Femur (tissue), 1 donor: ENCODE measurements at regions not wholly inside any gene's neighbourhood (a gene's known extent, or its start where the extent isn't known, plus 50 kb on each side); places are given as distances from the start of the nearest gene placed in this dataset.
"Not testable (repeated sequence)": the region's sequence is repeated elsewhere in the genome, so short reads cannot be mapped to it uniquely, and the experiment has no call there.

Experiments
- DNase-seq: peaks from one replicate; pipeline ENCODE4 v3.0.0-alpha.2; 2017

DNA sequence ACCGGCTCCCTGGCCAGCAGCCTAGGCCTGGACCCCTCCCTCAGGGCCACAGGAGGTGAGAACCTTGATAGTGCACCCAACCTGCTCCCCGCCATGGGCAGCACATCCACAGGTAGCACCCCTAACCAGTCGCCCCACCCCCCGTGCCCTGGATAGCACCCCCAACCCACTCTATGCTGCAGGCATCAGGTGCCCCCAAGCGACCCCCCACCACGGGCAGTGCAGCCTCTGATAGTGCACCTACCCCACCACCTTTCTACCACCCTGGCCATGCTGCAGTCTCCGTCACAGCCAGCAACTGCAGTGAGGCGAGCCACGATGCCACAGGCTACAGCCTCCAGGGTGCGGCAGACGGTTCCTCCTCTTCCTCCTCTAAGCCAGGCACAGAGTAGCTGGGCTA, 55.6 kb downstream of the SOWAHC start:
- no peak for DNase-seq

DNA sequence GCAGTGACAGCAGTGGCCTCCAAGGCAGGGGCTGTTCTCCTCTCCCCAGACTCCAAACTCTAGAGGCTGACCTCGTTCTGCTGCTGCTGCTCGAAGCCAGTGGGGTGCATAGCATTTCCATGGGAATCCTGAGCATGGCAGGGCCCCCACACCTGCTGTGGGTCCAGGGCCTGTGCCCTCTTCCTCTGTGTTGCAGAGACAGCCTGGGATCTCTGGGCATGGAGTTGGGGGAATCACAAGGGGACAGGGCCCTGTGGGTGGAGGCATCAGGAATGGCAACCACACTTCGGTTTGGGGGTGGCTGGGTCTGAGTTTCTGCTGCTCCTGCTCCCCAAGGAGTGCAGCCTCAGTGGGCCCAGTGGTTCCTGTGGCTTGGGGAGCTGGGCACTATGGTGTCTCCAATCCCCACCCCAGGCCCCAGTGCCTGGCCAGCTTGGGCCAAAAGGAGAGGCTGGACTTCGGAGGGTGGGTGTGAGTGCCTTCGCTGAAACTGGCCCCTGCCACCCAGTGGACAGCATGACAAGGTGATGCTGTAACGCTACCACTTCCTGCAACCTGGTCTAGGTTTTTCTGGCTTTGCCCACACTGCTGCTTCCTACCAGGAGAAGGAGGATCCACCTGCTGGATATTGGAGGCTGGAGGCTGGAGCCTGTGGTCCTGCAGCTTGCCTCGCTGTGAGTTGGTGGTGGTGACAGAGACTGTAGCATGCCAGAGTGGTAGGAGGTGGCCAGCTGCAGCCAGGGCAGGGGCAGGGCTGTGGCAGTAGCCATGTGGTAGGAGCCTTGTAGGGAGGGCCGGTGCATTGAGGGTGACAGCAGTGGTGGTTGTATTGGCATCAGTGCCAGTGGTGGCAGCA, 56.6 kb downstream of the SOWAHC start:
- no peak for DNase-seq

DNA sequence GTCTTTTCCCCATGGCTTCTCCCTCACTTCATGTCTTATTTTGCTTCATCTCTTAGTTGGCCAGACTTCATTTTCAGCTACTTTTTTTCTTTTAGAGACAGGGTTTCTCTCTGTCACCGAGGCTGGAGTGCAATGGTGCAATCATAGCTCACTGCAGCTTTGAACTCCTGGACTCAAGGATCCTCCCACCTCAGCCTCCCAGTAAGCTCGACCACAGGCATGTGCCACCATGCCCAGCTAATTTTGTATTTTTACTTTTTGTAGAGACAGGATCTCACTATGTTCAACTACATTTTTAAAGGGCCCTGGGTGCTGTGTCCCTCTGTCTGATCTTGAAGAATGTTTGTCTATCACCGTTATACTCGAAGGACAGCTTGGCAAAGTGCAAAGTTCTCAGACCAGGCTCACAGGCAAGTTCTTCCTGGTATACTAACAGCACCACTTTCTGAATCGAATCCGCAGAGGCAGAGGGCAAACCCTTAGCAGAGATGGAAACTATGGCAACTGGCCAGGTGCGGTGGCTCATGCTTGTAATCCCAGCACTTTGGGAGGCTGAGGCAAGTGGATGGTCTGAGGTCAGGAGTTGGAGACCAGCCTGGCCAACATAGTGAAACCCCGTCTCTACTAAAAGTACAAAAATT, 60.9 kb downstream of the SOWAHC start:
- no peak for DNase-seq

DNA sequence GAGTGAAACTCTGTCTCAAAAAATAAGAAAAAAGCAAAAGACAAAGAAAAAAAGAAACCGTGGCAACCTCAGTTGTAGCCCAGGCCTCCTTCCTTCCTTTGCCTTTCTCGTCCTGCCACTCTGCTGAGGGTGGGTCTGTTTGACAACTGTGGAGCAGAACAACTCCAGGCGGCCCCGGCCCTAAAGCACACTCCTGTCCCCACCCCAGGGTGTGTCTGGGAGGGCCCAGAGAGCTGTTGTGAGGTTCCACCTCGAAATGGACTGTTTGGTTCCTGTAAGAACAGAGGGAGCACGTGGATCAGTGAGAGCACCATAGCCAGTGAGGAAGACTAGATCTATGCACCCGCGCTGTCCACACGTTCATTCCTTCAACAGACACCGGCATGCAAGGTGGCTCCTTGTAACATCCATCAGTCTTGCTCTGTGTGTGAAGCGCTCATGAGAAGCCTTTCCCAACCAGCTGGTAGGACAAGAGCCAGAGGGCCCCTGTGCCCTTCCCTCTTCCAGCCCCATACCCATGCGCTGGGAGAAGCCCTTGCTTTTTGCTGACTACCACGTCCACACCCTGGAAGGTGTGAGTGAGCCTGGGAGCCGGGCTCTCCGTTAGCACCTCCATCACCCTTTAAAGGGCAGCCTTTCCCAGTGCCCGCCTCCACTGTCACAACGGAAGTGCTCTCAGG, 61.6 kb downstream of the SOWAHC start:
- DNase-seq: no peak

DNA sequence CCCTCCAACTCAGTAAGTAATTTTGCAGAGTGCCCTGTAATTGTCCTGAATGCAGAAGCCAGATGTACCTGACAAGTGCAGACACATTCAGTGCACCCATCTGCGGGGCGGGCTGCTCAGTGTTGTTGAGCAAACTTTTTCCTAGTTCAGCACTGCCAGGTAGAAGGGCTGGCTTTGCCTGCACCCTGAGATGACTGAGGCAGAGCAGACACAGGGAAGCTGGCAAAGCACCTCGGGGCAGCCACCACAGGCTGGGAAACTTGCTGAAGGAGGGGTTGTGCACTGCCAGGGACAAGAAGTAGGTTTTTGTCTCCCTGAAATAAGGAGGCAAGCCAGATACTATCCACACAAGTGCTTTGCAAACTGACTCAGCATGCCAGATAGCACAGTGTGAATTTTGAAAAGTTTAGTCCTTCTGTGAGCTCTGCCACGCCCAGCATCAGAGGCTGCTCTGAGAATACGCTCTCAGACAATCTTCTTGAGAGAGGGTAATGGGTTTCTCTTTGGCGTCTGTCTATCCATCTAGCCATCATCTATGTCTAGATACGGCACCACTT, 62.3 kb downstream of the SOWAHC start:
- no peak for DNase-seq

DNA sequence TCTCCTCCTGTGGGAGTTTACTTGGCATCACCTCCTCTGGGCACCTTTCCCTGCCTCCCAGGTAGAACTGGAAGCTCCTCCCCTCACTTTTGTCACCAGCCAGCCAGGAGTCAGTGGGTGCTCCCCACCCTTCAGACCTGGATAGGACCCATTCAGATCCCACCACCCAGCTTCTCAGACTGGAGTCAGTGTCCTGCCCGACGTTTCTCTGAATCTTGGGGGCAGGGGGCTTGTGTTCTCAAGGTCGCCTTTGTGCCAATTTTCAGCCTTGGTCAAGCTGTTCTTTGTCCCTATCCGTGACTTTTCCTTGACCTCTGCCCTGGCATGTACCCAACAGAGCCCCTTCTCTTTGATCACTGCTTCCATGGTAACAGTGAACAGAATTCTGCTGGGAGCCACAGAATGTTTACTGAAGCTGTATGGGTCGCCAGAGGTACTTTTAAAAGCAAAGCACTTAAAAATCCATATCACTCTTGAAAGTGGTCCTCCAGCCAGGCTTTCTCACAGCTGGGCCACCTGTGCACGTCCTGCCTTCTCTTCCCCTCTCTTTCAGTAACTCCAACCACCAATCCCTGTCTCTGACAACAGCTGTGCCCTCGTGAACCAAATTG, 63.1 kb downstream of the SOWAHC start:
- not testable (repeated sequence) for DNase-seq

DNA sequence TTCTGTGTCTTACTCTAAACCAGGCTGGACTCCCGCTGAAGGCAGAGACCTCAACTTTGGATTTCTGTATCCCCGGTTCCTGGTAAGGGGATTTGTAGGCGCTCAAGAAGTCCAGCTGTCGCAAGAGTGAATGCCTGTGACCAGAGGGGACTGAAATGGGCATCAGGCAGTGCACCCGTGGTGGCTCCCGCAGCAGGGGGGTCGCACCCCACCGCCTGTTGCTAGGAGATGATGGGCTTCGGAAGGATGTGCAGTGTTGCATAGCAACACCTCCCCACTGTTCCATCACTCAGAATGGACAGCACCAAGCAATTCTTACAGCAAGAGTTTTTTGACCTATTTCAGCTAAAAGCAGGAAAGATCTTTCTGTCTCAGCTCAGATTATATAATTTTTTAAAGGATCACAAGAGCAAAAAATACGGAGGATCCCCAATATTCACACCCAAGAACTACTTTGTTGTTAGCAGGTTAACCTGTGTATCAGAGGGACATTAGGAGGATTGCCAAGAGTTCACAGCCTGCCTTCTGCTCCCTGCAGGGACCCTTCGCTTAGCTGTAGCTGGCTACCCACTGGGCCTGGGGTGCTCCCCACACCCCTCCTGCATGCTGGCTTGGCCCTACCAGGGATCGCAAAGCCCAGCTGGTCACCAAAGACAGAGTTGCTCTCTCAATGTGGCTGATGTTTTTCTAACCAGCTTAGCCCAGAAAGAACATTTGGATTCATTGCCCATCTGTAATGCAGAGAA, 63.8 kb downstream of the SOWAHC start:
- DNase-seq: no peak

DNA sequence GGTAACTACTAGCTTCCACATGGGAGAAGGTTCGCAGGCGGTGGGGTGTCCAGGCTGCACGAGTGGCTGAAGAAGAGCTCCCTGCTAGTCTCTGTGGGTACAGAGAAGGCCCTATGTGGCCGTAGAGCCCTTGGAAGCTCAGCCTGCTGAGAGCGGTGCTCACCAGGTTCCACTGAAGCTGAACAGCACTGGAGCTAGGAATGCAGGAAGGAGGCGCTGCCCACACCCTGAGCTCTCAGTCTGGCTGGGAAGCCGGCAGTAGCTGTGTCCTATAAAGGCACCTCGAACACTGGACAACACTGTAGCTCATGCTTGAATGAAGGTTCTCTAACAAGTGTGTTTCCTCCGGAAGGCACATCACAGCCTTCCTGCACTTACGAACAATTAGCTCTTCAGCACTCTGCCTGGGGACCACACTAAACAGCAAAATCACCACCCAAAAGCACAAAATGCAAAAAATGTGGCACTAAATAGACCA, 64.6 kb downstream of the SOWAHC start:
- DNase-seq: not testable (repeated sequence)

DNA sequence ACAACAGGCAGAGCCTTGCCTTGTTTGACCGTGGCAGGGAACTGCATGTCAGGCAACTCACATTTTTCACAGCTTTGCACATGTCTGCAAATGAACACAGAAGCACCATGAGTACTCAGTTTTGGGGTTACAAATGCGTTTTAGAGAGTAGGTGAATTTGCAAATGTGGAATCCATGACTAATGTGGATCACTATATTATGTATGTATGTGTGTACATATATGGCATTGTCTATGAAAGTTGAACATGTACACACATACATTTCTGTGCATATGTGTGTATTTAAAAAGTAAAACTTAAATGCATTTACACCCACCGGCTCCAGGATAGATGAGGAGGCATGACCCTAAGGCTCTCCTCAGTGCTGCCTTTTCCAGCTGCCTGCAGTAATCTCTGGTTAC, 65.1 kb downstream of the SOWAHC start:
- no peak for DNase-seq

DNA sequence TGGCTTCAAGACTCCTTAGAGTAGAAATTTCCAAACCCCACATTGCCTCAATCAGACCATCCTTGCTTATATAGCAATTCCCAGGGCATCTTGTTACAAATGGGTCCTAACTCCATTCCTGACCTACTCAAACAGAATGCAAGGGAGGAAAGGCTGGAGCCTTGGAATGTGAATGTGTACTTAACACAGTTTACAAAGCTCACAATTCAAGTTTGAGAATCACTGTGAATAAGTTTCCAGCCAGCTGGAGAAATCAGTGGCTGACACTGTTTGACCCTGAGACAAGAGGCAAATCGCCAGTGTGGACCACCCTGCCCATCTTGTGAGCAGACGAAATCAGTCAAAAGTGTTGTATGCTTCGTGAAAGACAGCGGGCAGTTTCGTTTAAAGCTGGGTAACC, 65.5 kb downstream of the SOWAHC start:
- DNase-seq: no peak

DNA sequence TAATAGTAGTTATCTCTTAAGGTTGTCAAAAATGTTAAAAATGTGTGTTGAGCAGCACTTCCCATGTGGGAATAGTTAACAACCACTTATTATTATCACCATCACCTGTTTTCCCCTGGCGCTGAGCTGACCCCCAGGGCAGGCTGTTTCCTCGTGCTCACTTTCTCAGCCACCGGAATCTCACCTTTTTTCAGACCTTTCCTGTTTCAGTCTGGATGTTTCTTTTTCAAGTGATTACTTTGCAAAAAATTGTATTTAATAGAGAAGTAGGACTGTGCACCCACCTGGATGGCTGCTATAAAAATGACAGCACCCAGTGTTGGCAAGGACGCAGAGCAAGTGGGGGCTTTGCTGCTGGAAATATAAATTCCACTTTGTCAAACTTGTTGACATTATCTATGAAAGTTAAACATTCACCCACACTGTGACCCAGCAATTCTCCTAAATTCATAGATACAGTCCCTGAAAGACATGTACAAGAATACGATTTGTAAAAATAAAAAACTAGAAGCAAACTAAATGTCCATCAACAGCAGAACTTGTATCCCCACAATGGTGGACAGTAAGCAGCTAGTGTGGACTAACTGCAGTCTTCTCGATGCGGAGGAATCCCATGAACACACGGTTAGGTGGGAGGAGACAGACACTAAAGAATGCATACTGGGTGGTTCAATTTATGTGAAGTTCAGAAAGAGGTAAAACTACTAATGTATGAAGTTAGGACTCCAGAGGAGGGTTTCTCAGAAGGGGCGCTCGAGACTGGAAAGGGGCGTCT, 66.5 kb downstream of the SOWAHC start:
- DNase-seq: no peak

DNA sequence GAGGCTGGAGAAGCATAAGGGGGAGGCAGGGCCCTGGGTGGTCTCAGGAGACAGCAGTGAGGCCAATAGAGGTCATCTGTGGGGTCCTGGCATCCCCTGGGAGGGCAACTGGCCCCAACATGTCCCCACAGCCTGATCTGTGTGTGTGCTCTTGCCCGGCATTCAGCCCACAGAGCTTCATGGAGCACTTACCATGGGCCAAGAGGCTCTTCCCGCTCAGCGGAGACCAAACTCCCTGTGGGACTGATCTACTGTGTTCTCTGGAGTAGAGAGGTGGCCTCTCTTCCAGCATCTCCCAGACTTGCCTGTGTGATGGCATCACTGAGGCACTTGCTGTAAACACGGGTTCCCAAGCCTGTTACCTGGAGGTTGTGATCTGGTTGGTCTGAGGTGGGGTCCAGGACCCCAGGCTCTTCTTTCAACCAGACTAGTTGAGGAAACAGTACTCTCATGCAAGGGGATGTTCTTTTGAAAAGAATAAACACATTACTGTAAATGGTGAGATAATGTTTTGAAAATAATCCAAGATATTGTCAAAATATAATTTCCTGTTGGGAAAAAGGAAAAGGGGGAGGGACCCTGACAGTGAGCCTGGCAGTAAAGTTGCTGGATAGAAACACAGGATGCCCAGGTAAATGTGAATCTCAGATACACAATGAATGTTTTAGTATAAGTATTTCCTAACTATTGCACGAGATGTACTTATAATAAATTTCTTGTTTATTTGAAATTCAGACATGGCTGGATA, 67.6 kb downstream of the SOWAHC start:
- DNase-seq: no peak

DNA sequence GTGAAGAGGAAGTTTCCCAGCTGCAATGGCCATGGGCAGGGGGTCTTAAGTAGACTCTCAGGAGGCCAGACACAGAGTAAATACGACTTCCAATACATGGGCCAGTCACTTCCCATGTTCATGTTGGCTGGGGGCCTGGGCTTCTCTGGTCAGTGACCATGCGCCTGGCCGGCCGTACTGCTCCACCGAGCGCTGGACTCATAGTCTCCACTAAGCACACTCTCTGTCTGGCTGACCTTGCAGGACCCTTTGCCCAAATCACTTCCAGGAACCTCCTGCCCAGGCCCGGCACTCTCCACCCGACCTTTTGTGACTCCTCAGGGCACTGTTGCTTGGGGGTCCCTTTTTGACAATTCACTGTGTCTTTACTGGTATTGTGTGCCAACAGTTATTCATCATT, 69.3 kb downstream of the SOWAHC start:
- no peak for DNase-seq

DNA sequence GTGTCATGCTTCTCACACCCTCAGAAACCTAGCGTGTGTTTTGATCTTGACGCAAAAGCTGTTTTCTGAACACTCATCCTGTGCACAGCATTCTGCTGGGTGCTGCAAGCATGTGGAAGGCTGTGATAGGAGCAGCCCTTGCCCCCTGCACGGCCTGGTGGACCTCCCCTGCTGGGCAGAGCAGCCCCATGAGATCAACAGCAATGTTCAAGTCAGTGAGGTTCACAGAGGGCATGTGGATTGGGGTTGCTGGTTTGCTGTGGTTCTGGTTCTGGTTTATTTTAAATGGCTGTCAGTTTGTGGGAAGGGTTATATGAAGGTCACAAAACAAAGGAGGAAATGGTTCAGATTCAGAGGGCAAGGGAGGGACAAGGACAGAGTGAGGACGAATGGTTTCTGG, 71.3 kb downstream of the SOWAHC start:
- DNase-seq: no peak

DNA sequence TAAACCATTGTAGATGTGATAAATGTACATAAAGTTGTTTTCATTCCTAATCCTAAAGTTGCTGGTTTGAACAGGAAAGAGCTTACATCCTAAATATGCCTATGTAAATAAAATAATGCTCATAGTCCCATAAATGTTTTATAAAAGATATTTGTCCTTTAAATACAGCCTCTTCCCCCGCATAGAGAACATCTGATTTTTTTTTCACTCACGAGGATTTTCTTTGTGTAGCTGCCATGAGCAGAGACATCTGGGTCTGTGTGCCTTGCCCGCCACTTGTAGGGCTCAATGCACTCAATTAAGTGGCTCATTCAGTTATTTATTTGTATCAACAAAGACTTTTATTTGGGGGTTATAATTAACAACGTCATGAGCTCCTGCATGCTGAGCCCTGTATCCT, 72.8 kb downstream of the SOWAHC start:
- no peak for DNase-seq

DNA sequence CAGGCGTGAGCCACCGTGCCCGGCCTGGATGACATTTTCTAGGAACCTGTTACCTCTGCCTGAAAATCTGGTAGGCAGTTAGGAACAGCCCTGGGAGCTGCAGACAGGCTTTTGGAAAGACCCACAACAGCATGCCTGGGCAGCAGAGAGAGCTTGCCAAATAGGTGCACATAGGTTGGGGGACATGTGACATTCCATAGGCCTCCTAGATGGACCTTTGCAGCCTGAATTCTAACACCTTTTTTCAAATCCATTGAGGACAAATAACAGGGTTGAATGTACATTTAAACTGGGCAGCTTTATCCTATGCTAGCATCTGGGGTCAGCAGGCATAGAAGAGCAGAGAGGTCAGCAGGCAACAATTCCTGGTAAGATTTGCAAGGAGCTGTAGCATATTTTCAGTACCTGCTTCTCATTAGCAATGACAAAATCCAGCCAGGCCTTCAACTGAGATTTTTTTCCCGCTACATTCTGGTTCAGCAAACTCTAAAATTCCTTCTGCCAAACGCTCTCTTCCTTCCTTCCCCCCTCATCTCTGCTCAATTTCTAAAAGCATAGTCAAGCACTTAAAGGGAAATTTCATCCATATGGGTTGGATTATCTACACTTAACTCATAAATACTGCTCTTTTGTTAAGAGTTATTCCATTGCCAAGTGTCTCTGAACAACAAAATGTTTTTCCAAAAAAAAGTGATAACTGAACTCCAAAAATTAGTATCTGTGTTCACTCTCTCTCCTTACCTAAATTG, 75.2 kb downstream of the SOWAHC start:
- no peak for DNase-seq

DNA sequence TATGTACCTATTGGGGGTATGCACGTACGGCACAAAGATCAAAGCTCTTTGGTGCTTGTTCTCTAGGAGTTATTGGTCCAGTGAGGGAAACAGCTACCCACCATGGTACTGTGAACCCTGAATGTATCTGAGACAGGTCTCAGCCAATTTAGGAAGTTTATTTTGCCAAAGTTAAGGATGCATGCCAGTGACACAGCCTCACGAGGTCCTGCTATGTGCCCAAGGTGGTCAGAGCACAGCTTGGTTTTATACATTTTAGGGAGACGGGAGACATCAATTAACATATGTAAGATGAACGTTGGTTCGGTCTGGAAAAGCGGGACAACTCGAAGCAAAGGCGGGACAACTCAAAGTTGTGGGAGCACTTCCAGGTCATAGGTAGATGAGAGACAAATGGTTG, 75.8 kb downstream of the SOWAHC start:
- DNase-seq: no peak

DNA sequence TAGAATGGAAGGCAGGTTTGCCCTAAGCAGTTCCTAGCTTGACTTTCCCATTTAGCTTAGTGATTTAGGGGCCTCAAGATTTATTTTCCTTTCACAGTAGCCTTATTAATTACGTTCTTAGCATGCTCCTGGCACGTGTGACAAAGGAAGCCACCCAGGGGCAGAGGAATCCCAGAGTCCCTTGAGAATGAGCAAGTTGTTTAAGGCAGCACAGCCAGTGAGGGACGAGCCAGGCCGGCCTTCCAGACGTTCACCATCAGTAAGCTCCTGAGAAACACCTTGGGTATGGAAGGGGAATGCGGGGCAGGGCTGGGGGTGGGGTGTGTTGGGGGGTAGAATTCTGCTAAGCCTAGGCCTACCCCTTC, 76.3 kb downstream of the SOWAHC start:
- DNase-seq: no peak

DNA sequence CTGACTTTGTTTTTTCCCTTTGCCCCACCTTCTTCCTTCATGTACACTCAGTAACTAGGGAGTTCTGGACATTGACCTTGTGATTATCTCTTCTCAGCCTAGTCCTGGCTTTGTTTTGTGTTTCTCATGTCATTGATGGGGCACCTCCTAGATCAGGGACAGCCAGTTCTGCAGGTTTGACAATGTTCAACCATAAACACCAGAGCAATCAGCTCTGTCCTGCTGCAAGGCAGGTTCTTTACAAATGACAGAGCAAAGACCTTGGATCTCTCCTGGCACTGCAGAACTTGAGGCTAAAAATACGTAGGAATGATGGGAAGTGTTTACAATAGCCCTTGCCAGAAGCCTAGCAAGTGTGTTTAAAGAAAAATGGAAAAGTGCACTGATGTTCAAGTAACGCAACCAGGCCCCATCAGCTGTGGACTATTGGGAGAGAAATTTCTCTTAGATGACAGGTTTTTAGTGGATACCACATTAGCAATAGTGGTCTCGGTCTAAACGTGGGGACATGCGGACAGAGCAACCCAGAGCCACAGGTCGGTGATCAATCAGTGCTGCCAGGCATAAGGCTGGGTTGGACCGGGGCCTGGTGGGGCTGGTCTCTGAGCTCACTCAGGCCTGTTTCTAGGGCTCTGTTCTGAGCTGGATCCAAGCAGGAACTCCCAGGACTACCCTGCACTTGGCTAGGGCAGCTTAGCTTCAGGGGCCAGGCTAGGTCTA, 76.8 kb downstream of the SOWAHC start:
- DNase-seq: peak; percentile 34
